H1 (cell line): ENCODE measurements at regions not wholly inside any gene's neighbourhood (a gene's known extent, or its start where the extent isn't known, plus 50 kb on each side); places are given as distances from the start of the nearest gene placed in this dataset.

Source experiments
- CTCF ChIA-PET: fragments of 300-600 bp; sonication (Branson Sonifier 250); formaldehyde crosslinking; loops from one replicate; lab custom pipeline; 2021; ENCODE audit not compliant: partially characterized antibody; lab: Charles Lee
- POLR2A ChIA-PET: fragments of 300-600 bp; sonication (Branson Sonifier 250); formaldehyde crosslinking; loops from one replicate; lab custom pipeline; 2021; ENCODE audit warnings: inconsistent platforms; ENCODE audit not compliant: partially characterized antibody; lab: Charles Lee
- DNase-seq, 2 experiments: peaks; one replicate each; pipeline versions ENCODE4 v3.0.0 to v3.0.0-alpha.2; 2010 to 2022; ENCODE audit warnings: low spot score in 2 of 2, low read depth in 1 of 2, mixed read lengths in 1 of 2
- FAIRE-seq: peaks from 2 replicates; lab custom pipeline; 2011; peaks lifted over from hg19 to GRCh38; lab: Jason Lieb, UNC
- H2AFZ ChIP-seq: 2 replicates; pipeline ENCODE4 v1.8.1; 2012; ENCODE audit warnings: low read length, inconsistent platforms
- H2AK5ac ChIP-seq: 2 replicates; pipeline ENCODE4 v1.6.1; 2013; ENCODE audit warnings: low read depth, low read length
- H2BK120ac ChIP-seq: replicated peaks from 2 replicates; pipeline ENCODE3; 2013; ENCODE audit warnings: low read depth, low read length, inconsistent platforms
- H2BK12ac ChIP-seq: 2 replicates; pipeline ENCODE4 v1.6.1; 2013; ENCODE audit warnings: low read depth, low read length
- H2BK15ac ChIP-seq: 2 replicates; pipeline ENCODE4 v1.6.1; 2013; ENCODE audit warnings: low read length
- H2BK20ac ChIP-seq: 2 replicates; pipeline ENCODE4 v1.6.1; 2013; ENCODE audit warnings: low read length
- H2BK5ac ChIP-seq: 2 replicates; pipeline ENCODE4 v1.6.1; 2013; ENCODE audit warnings: low read depth, low read length
- H3K14ac ChIP-seq: 2 replicates; pipeline ENCODE4 v1.6.1; 2013; ENCODE audit warnings: inconsistent platforms; ENCODE audit not compliant: insufficient read length
- H3K18ac ChIP-seq: 2 replicates; pipeline ENCODE4 v1.6.1; 2013; ENCODE audit warnings: low read length; ENCODE audit errors: extremely low read depth
- H3K23ac ChIP-seq: 2 replicates; pipeline ENCODE4 v1.6.1; 2013; ENCODE audit warnings: inconsistent platforms; ENCODE audit not compliant: insufficient read length
- H3K23me2 ChIP-seq: 2 replicates; pipeline ENCODE4 v1.6.1; 2013; ENCODE audit warnings: low read depth, low read length
- H3K27ac ChIP-seq: 2 replicates; pipeline ENCODE4 v1.6.1; 2011; ENCODE audit warnings: low read depth, low read length, inconsistent platforms
- H3K27me3 ChIP-seq, 4 experiments: replicated peaks in 1 of 4; 1 replicate in 1 of 4; 2 replicates in 3 of 4; pipeline versions ENCODE4 v1.6.1 to v1.8.1; 2011 to 2013; ENCODE audit warnings: low read length in 3 of 4, mild to moderate bottlenecking in 3 of 4, inconsistent platforms in 2 of 4, mixed read lengths in 2 of 4, moderate library complexity in 1 of 4; ENCODE audit not compliant: control insufficient read depth in 3 of 4, insufficient read depth in 3 of 4; ENCODE audit errors: extremely low read depth in 1 of 4
- H3K36me3 ChIP-seq, 4 experiments: 2 replicates each; pipeline versions ENCODE4 v1.6.1 to v1.8.1; 2011 to 2013; ENCODE audit warnings: mild to moderate bottlenecking in 4 of 4, low read length in 3 of 4, moderate library complexity in 2 of 4, control low read depth in 1 of 4, inconsistent platforms in 1 of 4; ENCODE audit not compliant: insufficient read depth in 4 of 4, control insufficient read depth in 2 of 4
- H3K4ac ChIP-seq: replicated peaks from 2 replicates; pipeline ENCODE3; 2013; ENCODE audit warnings: low read length, low read depth, mixed read lengths, inconsistent platforms; ENCODE audit not compliant: insufficient read length
- H3K4me1 ChIP-seq, 4 experiments: replicated peaks in 1 of 4; 1 replicate in 1 of 4; 2 replicates in 3 of 4; pipeline versions ENCODE4 v1.6.1 to v1.8.1; 2011 to 2013; ENCODE audit warnings: low read length in 3 of 4, inconsistent platforms in 2 of 4, mixed read lengths in 1 of 4; ENCODE audit not compliant: insufficient read depth in 4 of 4, control insufficient read depth in 3 of 4
- H3K4me2 ChIP-seq, 2 experiments: 2 replicates each; pipeline versions ENCODE4 v1.6.1 to v1.8.1; 2011 to 2013; ENCODE audit warnings: low read depth in 2 of 2, low read length in 2 of 2, control low read depth in 1 of 2, inconsistent platforms in 1 of 2, mild to moderate bottlenecking in 1 of 2; ENCODE audit not compliant: insufficient read depth in 1 of 2
- H3K4me3 ChIP-seq, 4 experiments: fragments of 200-600, 300-600 bp in 1 of 4; sonication (generic), shearing (Covaris generic), sonication (Bioruptor Twin) in 1 of 4; 2 replicates each; pipeline versions ENCODE4 v1.5.1 to v1.8.1; 2011 to 2016; ENCODE audit warnings: low read length in 4 of 4, low read depth in 3 of 4, control low read depth in 2 of 4, inconsistent platforms in 2 of 4, mild to moderate bottlenecking in 2 of 4, mixed read lengths in 1 of 4, moderate library complexity in 1 of 4; ENCODE audit not compliant: insufficient read depth in 2 of 4; ENCODE audit errors: extremely low read depth in 1 of 4
- H3K56ac ChIP-seq: replicated peaks from 2 replicates; pipeline ENCODE3; 2013; ENCODE audit warnings: low read depth, mild to moderate bottlenecking, mixed read lengths, low read length, inconsistent platforms; ENCODE audit not compliant: insufficient read length
- H3K79me1 ChIP-seq: 2 replicates; pipeline ENCODE4 v1.6.1; 2013; ENCODE audit warnings: low read depth, low read length, control low read depth
- H3K79me2 ChIP-seq, 2 experiments: 2 replicates each; pipeline versions ENCODE4 v1.6.1 to v1.8.1; 2012 to 2013; ENCODE audit warnings: low read length in 2 of 2, mild to moderate bottlenecking in 2 of 2, inconsistent platforms in 1 of 2; ENCODE audit not compliant: insufficient read depth in 2 of 2, control insufficient read depth in 1 of 2
- H3K9ac ChIP-seq, 4 experiments: replicated peaks in 1 of 4; 1 replicate in 1 of 4; 2 replicates in 3 of 4; pipeline versions ENCODE4 v1.6.1 to v1.8.1; 2011 to 2013; ENCODE audit warnings: low read depth in 3 of 4, low read length in 3 of 4, control low read depth in 2 of 4, mild to moderate bottlenecking in 2 of 4, moderate library complexity in 2 of 4, inconsistent platforms in 1 of 4; ENCODE audit errors: extremely low read depth in 1 of 4
- H3K9me3 ChIP-seq, 2 experiments: 2 replicates each; pipeline versions ENCODE4 v1.6.1 to v1.8.1; 2012 to 2013; ENCODE audit warnings: mild to moderate bottlenecking in 2 of 2, moderate library complexity in 2 of 2, control low read depth in 1 of 2, inconsistent platforms in 1 of 2, low read depth in 1 of 2, low read length in 1 of 2, mixed read lengths in 1 of 2; ENCODE audit not compliant: insufficient read depth in 2 of 2
- H4K20me1 ChIP-seq, 2 experiments: replicated peaks in 1 of 2; 2 replicates each; pipeline versions ENCODE3 to v1.8.1; 2011 to 2013; ENCODE audit warnings: inconsistent platforms in 2 of 2, low read length in 2 of 2, mild to moderate bottlenecking in 1 of 2; ENCODE audit not compliant: insufficient read depth in 2 of 2, control insufficient read depth in 1 of 2
- H4K5ac ChIP-seq: 2 replicates; pipeline ENCODE4 v1.6.1; 2013; ENCODE audit warnings: low read length, low read depth, mixed read lengths, inconsistent platforms; ENCODE audit not compliant: insufficient read length
- H4K8ac ChIP-seq: 2 replicates; pipeline ENCODE4 v1.8.0; 2013; ENCODE audit warnings: mild to moderate bottlenecking, moderate library complexity, low read length, inconsistent platforms; ENCODE audit not compliant: insufficient read depth; ENCODE audit errors: extremely low read depth
- H4K91ac ChIP-seq: replicated peaks from 2 replicates; pipeline ENCODE3; 2013; ENCODE audit warnings: low read length, mixed read lengths, inconsistent platforms; ENCODE audit not compliant: insufficient read length
- RNF2 ChIP-seq: fragments of 200-900, 300-1000 bp; sonication (generic); IDR thresholded peaks from 2 replicates; pipeline ENCODE4 v1.7.1; 2016; ENCODE audit warnings: borderline replicate concordance, low read depth, mild to moderate bottlenecking, antibody characterized with exemption, low read length; ENCODE audit not compliant: poor library complexity, severe bottlenecking; ENCODE audit errors: missing control alignments
- SIN3A ChIP-seq, 2 experiments: IDR thresholded peaks in 1 of 2; conservative IDR thresholded peaks in 1 of 2; 2 replicates each; pipeline ENCODE4 v1.6.1; 2011 to 2012; ENCODE audit warnings: low read length in 2 of 2, improper control_type of control experiment in 1 of 2, low read depth in 1 of 2, mild to moderate bottlenecking in 1 of 2
- WGBS, 2 experiments: shearing (Covaris generic) in 1 of 2; methylation state at CpG; one replicate each; pipeline versions ENCODE4 v1.1.6 to v1.1.7; 2013 to 2015; ENCODE audit warnings: low lambda C conversion rate in 2 of 2, mixed read lengths in 2 of 2, inconsistent platforms in 1 of 2, low coverage in 1 of 2, missing lambda C conversion rate in 1 of 2; ENCODE audit not compliant: insufficient replicate concordance in 2 of 2, insufficient coverage in 1 of 2, insufficient read length in 1 of 2; ENCODE audit errors: extremely low coverage in 1 of 2, missing lambda C conversion rate in 1 of 2; 5-methylcytosine and 5-hydroxymethylcytosine counted together

DNA sequence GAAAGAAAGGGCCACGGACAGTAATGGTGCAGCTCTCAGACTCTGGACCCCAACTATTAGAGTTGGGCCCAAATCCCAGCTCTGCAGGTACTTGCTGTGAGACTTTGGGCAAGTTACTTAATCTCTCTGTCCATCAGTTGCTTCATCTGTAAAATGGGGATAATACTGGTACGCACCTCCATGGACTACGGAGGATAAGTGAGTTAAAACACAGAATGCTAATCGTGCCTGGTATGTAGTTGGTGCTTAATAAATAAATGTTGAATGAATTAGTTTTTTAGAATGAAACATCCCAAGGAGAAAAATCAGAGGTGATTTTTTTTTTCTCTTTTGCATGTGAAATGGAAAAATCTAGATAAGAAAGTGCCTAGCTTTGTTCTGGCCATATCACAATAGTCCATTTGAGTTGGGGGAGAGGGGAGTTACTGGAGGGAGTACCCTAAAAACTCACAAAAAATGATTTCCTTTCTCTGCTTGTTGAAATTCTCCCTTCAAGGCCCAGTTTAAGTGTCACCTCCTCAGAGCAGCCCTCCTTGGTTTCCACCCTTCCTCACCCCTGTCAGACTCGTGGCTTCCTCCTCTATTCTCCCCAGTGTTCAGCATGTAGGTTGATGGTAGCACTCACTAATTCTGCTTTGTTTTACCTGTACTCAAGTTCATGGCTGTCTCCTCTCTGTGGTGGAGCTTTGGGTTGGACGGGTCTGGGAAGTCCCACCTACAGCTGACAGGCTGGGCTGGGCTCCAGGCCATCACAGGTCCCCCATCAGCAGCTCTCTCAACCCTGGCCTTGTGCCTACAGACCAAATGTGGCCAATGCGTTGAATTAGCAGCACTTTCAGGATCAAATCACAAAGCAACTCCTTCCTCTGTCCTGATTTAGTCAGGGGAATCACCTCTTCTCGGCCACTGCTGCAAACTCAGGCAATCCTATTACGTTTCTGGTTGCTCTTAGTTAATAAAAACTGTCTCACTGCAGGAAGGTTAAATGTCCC, 92.8 kb upstream of the TAF1B start:
- H4K8ac ChIP-seq, result peak overlapping the region; percentile 8; the same call in 1 of the 2 replicates
- H3K4me2 ChIP-seq, result no peak overlapping the region
- H3K27me3 ChIP-seq, result no peaks in the 10 kb centered on the region
- H4K5ac ChIP-seq, result no peak overlapping the region
- FAIRE-seq (no peak), DNase-seq (no peak)
- no peak overlapping the region for H4K91ac ChIP-seq
- H2BK12ac ChIP-seq, result no peak overlapping the region
- H3K27ac ChIP-seq, result no peak overlapping the region
- no peaks in the 10 kb centered on the region for H3K79me2 ChIP-seq
- 85% methylated on average over 9 of the region's 9 CpGs; no CpG with 5 or more reads in 1 of the 2 experiments for WGBS, 2 experiments
- no peak overlapping the region for H3K23ac ChIP-seq
- H2BK5ac ChIP-seq, result no peak overlapping the region
- no peaks in the 10 kb centered on the region for H4K20me1 ChIP-seq
- TF ChIP-seq SIN3A (conservative IDR thresholded peaks at IDR 0.05 in 1 of 2, IDR thresholded peaks at IDR 0.05 in 1 of 2; ENCODE audit: low read depth in 1 of 2, low read length in 2 of 2), result no peak
- TF ChIP-seq RNF2, result no peak
- H3K9me3 ChIP-seq, result no peaks in the 10 kb centered on the region
- POLR2A ChIA-PET, result interaction anchor here (0.6 to 1.1 kb wide), 2 partner anchors 119 to 124 kb away, joined by 3 to 4 read pairs; partner anchors contain the start of gene YWHAQ
- no peak overlapping the region for H3K4me3 ChIP-seq
- H3K4ac ChIP-seq, result no peak overlapping the region
- H3K9ac ChIP-seq, result no peak overlapping the region
- peaks cover 0 to 19% (median 6%) of the 10 kb centered on the region in 4 experiments; a peak in 6 of 7 replicates for H3K4me1 ChIP-seq
- no peak overlapping the region for H2BK15ac ChIP-seq
- no peak overlapping the region for H2BK120ac ChIP-seq
- no peak overlapping the region for H3K18ac ChIP-seq
- no peak overlapping the region for H3K14ac ChIP-seq
- H2AK5ac ChIP-seq, result no peak overlapping the region
- H3K23me2 ChIP-seq, result no peaks in the 10 kb centered on the region
- CTCF ChIA-PET, result interaction anchor here (0.8 to 5.0 kb wide), 10 partner anchors 9 to 204 kb away, joined by 3 to 39 read pairs (median 4); no protein-coding TSS in a partner anchor
- H2BK20ac ChIP-seq, result no peak overlapping the region
- H2AFZ ChIP-seq, result no peak overlapping the region
- no peaks in the 10 kb centered on the region for H3K79me1 ChIP-seq
- no peak overlapping the region for H3K56ac ChIP-seq
- H3K36me3 ChIP-seq, result no peaks in the 10 kb centered on the region
